CD14-positive monocyte (primary cell): ENCODE measurements at regions not wholly inside any gene's neighbourhood (a gene's known extent, or its start where the extent isn't known, plus 50 kb on each side); places are given as distances from the start of the nearest gene placed in this dataset.

Source experiments
- DNase-seq, 3 donors: peaks; one replicate each; pipeline ENCODE4 v3.0.0-alpha.2; 2011 to 2022
- H2AFZ ChIP-seq: 2 replicates; pipeline ENCODE4 v1.6.0; 2012; ENCODE audit warnings: mild to moderate bottlenecking, low read depth, low read length, inconsistent platforms; ENCODE audit not compliant: insufficient read depth, poor library complexity, severe bottlenecking
- H3K27ac ChIP-seq, 2 donors: 1 replicate in 1 of 2; 2 replicates in 1 of 2; pipeline ENCODE4 v1.5.1; 2012 to 2013; ENCODE audit warnings: low read length in 2 of 2, control low read depth in 1 of 2, inconsistent platforms in 1 of 2, low read depth in 1 of 2, mild to moderate bottlenecking in 1 of 2
- H3K27me3 ChIP-seq, 2 donors: one replicate each; pipeline versions ENCODE4 v1.6.0 to v1.6.1; 2011 to 2013; ENCODE audit warnings: low read length in 2 of 2; ENCODE audit not compliant: control insufficient read depth in 2 of 2, insufficient read depth in 2 of 2
- H3K36me3 ChIP-seq, 2 donors: replicated peaks in 1 of 2; 1 replicate in 1 of 2; 2 replicates in 1 of 2; pipeline versions ENCODE4 v1.5.1 to v1.6.1; 2012 to 2013; ENCODE audit warnings: low read length in 2 of 2, control low read depth in 1 of 2, inconsistent platforms in 1 of 2, mild to moderate bottlenecking in 1 of 2; ENCODE audit not compliant: insufficient read depth in 2 of 2, control insufficient read depth in 1 of 2
- H3K4me1 ChIP-seq, 2 donors: 1 replicate in 1 of 2; 2 replicates in 1 of 2; pipeline versions ENCODE4 v1.5.1 to v1.6.1; 2012 to 2013; ENCODE audit warnings: low read length in 2 of 2, control low read depth in 1 of 2, inconsistent platforms in 1 of 2, mild to moderate bottlenecking in 1 of 2, moderate library complexity in 1 of 2; ENCODE audit not compliant: insufficient read depth in 2 of 2, control insufficient read depth in 1 of 2
- H3K4me2 ChIP-seq: replicated peaks from 2 replicates; pipeline ENCODE3; 2012; ENCODE audit warnings: low read length, moderate library complexity, mild to moderate bottlenecking; ENCODE audit not compliant: poor library complexity, severe bottlenecking; ENCODE audit errors: extremely low read depth
- H3K4me3 ChIP-seq, 3 experiments: fragments of 200-600 bp in 1 of 3; sonication (generic) in 1 of 3; replicated peaks in 1 of 3; 1 replicate in 2 of 3; 2 replicates in 1 of 3; pipeline ENCODE4 v1.5.1; 2011 to 2013; ENCODE audit warnings: low read length in 3 of 3, mild to moderate bottlenecking in 3 of 3, control low read depth in 2 of 3, low read depth in 2 of 3, inconsistent platforms in 1 of 3, moderate library complexity in 1 of 3
- H3K79me2 ChIP-seq: 2 replicates; pipeline ENCODE4 v1.6.0; 2012; ENCODE audit warnings: mild to moderate bottlenecking, control low read depth, inconsistent platforms, low read length, moderate library complexity; ENCODE audit not compliant: insufficient read depth
- H3K9ac ChIP-seq: 2 replicates; pipeline ENCODE4 v1.6.0; 2017; ENCODE audit warnings: low read length, mild to moderate bottlenecking; ENCODE audit not compliant: insufficient read depth, poor library complexity, severe bottlenecking
- H3K9me3 ChIP-seq, 2 donors: replicated peaks in 1 of 2; 1 replicate in 1 of 2; 2 replicates in 1 of 2; pipeline versions ENCODE4 v1.5.1 to v1.6.1; 2012 to 2013; ENCODE audit warnings: low read length in 2 of 2, control low read depth in 1 of 2; ENCODE audit not compliant: control insufficient read depth in 1 of 2, insufficient read depth in 1 of 2
- H4K20me1 ChIP-seq: 2 replicates; pipeline ENCODE4 v1.6.0; 2012; ENCODE audit warnings: mild to moderate bottlenecking, low read length, control low read depth, moderate library complexity; ENCODE audit not compliant: insufficient read depth
- H3K27ac Mint-ChIP-seq, 7 donors: one replicate each; pipeline ENCODE4 v1.8.0; 2020; ENCODE audit warnings: mild to moderate bottlenecking in 7 of 7, mixed read lengths in 7 of 7, moderate library complexity in 6 of 7, inconsistent platforms in 2 of 7
- H3K27me3 Mint-ChIP-seq, 3 donors: one replicate each; pipeline ENCODE4 v1.8.0; 2021 to 2022; ENCODE audit warnings: low read depth in 3 of 3, mild to moderate bottlenecking in 3 of 3, mixed read lengths in 3 of 3, moderate library complexity in 3 of 3, inconsistent platforms in 1 of 3
- H3K36me3 Mint-ChIP-seq, 2 donors: one replicate each; pipeline ENCODE4 v1.8.0; 2020; ENCODE audit warnings: mixed read lengths in 2 of 2, inconsistent platforms in 1 of 2, mild to moderate bottlenecking in 1 of 2
- H3K4me1 Mint-ChIP-seq: one replicate; pipeline ENCODE4 v1.8.0; 2020; ENCODE audit warnings: mild to moderate bottlenecking, mixed read lengths
- H3K4me3 Mint-ChIP-seq, 2 donors: one replicate each; pipeline ENCODE4 v1.8.0; 2020; ENCODE audit warnings: mild to moderate bottlenecking in 2 of 2, mixed read lengths in 2 of 2, moderate library complexity in 1 of 2
- H3K9me3 Mint-ChIP-seq, 7 donors: one replicate each; pipeline ENCODE4 v1.8.0; 2020 to 2022; ENCODE audit warnings: mixed read lengths in 7 of 7, mild to moderate bottlenecking in 6 of 7, moderate library complexity in 6 of 7, inconsistent platforms in 2 of 7
- WGBS: methylation state at CpG from one replicate; pipeline ENCODE4 v1.1.5; 2013; ENCODE audit warnings: missing lambda C conversion rate; ENCODE audit not compliant: insufficient coverage; 5-methylcytosine and 5-hydroxymethylcytosine counted together
- intact Hi-C, 2 donors: fragments of 100-400 bp; cut with micrococcal nuclease; formaldehyde crosslinking; loops; one replicate each; pipeline versions ENCODE4 v1.15.0 to v1.15.1; 2023
- TF ChIP-seq, protein P1 (sequence below): fragments of 200-600 bp; IDR thresholded peaks from one replicate; pipeline ENCODE4 v1.8.0; 2022; ENCODE audit warnings: antibody characterized with exemption, mild to moderate bottlenecking

DNA sequence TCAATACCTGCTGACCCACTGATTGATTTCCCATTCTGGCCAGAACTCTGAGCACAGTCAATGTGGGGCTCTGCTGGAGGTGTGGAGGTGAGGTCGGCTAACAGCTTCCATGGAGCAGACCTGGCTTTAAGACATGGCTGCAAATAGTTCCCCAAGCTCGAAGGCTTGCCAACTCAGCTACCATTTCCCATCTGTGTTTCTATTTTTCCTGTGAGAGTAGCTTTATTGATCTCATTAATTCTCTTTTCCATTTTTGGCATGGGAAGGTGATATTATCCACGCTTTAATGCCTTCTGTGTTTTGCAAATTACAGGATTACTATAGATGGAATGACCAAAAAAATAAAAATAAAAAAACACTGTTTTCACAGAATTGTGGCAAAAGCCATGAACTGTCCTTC, 151.6 kb upstream of the XYLT1 start:
- H3K27ac Mint-ChIP-seq, result no peak overlapping the region
- intact Hi-C loops, result no loop called here
- no peak overlapping the region for H3K4me3 ChIP-seq

DNA sequence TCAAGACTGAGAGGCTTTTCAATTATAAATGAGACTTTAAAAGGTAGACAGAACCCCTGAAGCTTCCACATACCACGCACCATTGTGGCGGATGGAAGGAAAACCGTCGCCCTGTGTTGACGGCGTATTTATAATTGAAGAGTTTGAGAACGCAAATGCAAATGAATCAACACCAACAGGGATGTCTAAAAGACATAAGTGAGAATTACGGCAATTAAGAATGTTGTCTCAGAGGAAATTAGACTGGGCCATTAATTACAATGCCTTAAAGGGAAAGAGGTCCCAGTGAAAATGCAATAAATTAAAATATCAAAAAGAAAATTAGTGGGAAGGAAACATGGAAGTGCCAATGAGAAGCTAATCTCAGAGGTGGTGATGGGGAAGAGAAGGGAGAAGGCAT, 148.5 kb upstream of the XYLT1 start:
- peaks cover 1 to 4% (median 2%) of the 10 kb centered on the region in 3 donors for H3K27me3 Mint-ChIP-seq
- no peaks in the 10 kb centered on the region for H3K36me3 Mint-ChIP-seq
- no peaks in the 10 kb centered on the region for H3K4me1 Mint-ChIP-seq
- peaks cover 2 to 8% (median 2%) of the 10 kb centered on the region in 7 donors for H3K9me3 Mint-ChIP-seq
- no peak overlapping the region for H3K4me3 Mint-ChIP-seq
- 86% methylated on average over 2 of the region's 8 CpGs for WGBS
- H3K4me3 ChIP-seq, result no peak overlapping the region
- no peak overlapping the region for H2AFZ ChIP-seq
- no peak overlapping the region for H3K27ac ChIP-seq
- no peaks in the 10 kb centered on the region for H4K20me1 ChIP-seq
- H3K4me2 ChIP-seq, result no peak overlapping the region
- no peak overlapping the region for H3K9ac ChIP-seq
- TF ChIP-seq, protein P1, sequence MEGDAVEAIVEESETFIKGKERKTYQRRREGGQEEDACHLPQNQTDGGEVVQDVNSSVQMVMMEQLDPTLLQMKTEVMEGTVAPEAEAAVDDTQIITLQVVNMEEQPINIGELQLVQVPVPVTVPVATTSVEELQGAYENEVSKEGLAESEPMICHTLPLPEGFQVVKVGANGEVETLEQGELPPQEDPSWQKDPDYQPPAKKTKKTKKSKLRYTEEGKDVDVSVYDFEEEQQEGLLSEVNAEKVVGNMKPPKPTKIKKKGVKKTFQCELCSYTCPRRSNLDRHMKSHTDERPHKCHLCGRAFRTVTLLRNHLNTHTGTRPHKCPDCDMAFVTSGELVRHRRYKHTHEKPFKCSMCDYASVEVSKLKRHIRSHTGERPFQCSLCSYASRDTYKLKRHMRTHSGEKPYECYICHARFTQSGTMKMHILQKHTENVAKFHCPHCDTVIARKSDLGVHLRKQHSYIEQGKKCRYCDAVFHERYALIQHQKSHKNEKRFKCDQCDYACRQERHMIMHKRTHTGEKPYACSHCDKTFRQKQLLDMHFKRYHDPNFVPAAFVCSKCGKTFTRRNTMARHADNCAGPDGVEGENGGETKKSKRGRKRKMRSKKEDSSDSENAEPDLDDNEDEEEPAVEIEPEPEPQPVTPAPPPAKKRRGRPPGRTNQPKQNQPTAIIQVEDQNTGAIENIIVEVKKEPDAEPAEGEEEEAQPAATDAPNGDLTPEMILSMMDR, result no peak
- no peaks in the 10 kb centered on the region for H3K36me3 ChIP-seq
- H3K27ac Mint-ChIP-seq, result no peak overlapping the region
- H3K9me3 ChIP-seq, result peaks cover 0 to 5% of the 10 kb centered on the region in 2 donors
- intact Hi-C loops, result no loop called here
- no peaks in the 10 kb centered on the region for H3K79me2 ChIP-seq
- no peak for DNase-seq
- H3K4me1 ChIP-seq, result no peaks in the 10 kb centered on the region
- no peaks in the 10 kb centered on the region for H3K27me3 ChIP-seq

More for the DNA sequence above, 151.6 kb upstream of the XYLT1 start:
- H3K36me3 ChIP-seq, result no peaks in the 10 kb centered on the region
- no peak overlapping the region for H3K4me2 ChIP-seq
- no peak overlapping the region for H3K27ac ChIP-seq
- H2AFZ ChIP-seq, result no peak overlapping the region
- H3K9me3 Mint-ChIP-seq, result peaks cover 13 to 23% (median 19%) of the 10 kb centered on the region in 7 donors
- no peaks in the 10 kb centered on the region for H4K20me1 ChIP-seq
- no peak overlapping the region for H3K4me3 Mint-ChIP-seq
- peaks cover 17 to 22% of the 10 kb centered on the region in 2 donors for H3K9me3 ChIP-seq
- no CpG with 5 or more reads among the region's 3 CpGs for WGBS
- H3K36me3 Mint-ChIP-seq, result no peaks in the 10 kb centered on the region
- H3K4me1 Mint-ChIP-seq, result no peaks in the 10 kb centered on the region
- no peaks in the 10 kb centered on the region for H3K79me2 ChIP-seq
- H3K9ac ChIP-seq, result no peak overlapping the region
- H3K27me3 ChIP-seq, result no peaks in the 10 kb centered on the region
- TF ChIP-seq, protein P1, result no peak
- H3K4me1 ChIP-seq, result no peaks in the 10 kb centered on the region
- H3K27me3 Mint-ChIP-seq, result peaks cover 1 to 6% (median 2%) of the 10 kb centered on the region in 3 donors
- DNase-seq, result no peak
